ENCODE measurements at regions not wholly inside any gene's neighbourhood (a gene's known extent, or its start where the extent isn't known, plus 50 kb on each side); places are given as distances from the start of the nearest gene placed in this dataset.

DNA sequence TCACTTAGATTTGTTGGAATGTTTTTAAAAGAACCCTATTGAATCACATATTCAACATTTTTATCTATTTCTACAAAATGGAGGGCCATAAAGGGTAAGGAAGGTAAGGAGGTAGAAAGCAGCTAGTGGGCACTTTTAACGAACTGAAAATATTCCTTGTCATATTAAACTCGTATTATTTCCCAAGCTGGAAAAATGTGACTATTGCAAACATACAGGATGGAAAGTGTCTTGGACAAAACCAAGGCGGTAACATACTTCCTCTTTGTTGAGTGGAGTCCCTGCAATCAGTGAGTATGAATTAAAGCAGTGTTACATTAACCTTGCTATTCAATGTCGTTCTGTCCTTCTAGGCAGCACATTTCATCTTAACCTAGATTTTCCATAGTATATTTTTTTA, 165.6 kb downstream of the RCN1 start:
- no peaks in the 10 kb centered on the region for H3K36me3 ChIP-seq
- no peaks in the 10 kb centered on the region for H3K4me1 ChIP-seq
- H3K9me3 ChIP-seq: no peaks in the 10 kb centered on the region
- H3K4me3 ChIP-seq: no peak overlapping the region
- intact Hi-C loops (cut with DNase I): no loop called here
- no peak overlapping the region for H3K27ac ChIP-seq
- no peak for DNase-seq
- no peak for TF ChIP-seq POLR2A (IDR thresholded peaks at IDR 0.05)
- TF ChIP-seq, protein P1, sequence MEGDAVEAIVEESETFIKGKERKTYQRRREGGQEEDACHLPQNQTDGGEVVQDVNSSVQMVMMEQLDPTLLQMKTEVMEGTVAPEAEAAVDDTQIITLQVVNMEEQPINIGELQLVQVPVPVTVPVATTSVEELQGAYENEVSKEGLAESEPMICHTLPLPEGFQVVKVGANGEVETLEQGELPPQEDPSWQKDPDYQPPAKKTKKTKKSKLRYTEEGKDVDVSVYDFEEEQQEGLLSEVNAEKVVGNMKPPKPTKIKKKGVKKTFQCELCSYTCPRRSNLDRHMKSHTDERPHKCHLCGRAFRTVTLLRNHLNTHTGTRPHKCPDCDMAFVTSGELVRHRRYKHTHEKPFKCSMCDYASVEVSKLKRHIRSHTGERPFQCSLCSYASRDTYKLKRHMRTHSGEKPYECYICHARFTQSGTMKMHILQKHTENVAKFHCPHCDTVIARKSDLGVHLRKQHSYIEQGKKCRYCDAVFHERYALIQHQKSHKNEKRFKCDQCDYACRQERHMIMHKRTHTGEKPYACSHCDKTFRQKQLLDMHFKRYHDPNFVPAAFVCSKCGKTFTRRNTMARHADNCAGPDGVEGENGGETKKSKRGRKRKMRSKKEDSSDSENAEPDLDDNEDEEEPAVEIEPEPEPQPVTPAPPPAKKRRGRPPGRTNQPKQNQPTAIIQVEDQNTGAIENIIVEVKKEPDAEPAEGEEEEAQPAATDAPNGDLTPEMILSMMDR (IDR thresholded peaks at IDR 0.05): no peak
- WGBS, 2 donors: 56 to 73% methylated on average over 4 of the region's 4 CpGs
- no peaks in the 10 kb centered on the region for H3K27me3 ChIP-seq

DNA sequence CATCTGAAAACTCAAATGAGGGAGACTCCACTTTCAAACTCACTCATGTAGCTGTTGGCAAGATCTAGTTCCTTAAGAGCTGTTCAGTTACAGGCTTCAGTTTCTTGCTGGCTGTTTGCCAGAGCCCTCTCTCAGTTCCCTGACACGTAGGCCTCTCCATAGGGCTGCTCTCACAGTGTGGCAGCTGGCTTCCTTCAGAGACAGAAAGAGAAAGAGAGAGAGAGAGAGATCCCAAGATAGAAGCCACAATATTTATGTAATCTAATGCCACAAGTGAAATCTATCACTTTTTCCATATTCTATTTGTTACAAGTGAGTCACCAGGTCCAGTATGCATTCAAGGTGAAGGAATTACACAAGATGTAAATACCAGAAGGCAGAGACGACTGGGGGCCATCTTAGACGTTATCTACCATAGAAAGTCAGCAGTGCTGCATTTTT, 168.8 kb downstream of the RCN1 start:
- TF ChIP-seq, protein P1 (IDR thresholded peaks at IDR 0.05): no peak
- no peak for TF ChIP-seq POLR2A (IDR thresholded peaks at IDR 0.05)
- Histone ChIP-seq H3K27ac (no peak overlapping the region), H3K4me1 (no peaks in the 10 kb centered on the region), H3K36me3 (no peaks in the 10 kb centered on the region), H3K9me3 (no peaks in the 10 kb centered on the region), H3K27me3 (no peaks in the 10 kb centered on the region), H3K4me3 (no peak overlapping the region)
- 21 to 27% methylated on average over 3 of the region's 3 CpGs for WGBS, 2 donors
- intact Hi-C loops (cut with DNase I): no loop called here
- DNase-seq: no peak

DNA sequence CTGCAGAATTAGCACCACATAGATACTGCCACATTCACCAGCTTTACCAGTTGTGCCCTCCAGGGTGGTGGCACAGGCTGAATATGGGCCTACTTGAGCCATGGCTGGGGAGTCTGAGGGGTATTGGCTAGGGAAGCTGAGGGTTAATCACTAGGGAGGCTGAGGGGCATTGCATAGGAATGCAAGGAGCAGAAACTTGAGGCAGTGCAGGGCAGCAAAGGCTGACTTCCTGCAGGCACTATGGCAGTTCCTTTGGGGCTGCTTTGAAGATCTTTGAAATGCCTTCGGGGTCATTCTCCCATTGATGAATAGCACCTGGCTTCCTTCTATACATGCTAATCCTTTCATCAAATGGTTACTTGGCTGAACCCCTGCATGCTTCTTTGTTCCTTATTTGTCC, 171.5 kb downstream of the RCN1 start:
- Histone ChIP-seq H3K9me3 (no peaks in the 10 kb centered on the region), H3K27ac (no peak overlapping the region), H3K4me3 (no peak overlapping the region), H3K36me3 (no peaks in the 10 kb centered on the region), H3K4me1 (no peaks in the 10 kb centered on the region), H3K27me3 (no peaks in the 10 kb centered on the region)
- WGBS, 2 donors: 15 to 29% methylated on average over 1 of the region's 1 CpG
- TF ChIP-seq POLR2A (IDR thresholded peaks at IDR 0.05): no peak
- TF ChIP-seq, protein P1 (IDR thresholded peaks at IDR 0.05): no peak
- intact Hi-C loops (cut with DNase I): no loop called here
- no peak for DNase-seq

DNA sequence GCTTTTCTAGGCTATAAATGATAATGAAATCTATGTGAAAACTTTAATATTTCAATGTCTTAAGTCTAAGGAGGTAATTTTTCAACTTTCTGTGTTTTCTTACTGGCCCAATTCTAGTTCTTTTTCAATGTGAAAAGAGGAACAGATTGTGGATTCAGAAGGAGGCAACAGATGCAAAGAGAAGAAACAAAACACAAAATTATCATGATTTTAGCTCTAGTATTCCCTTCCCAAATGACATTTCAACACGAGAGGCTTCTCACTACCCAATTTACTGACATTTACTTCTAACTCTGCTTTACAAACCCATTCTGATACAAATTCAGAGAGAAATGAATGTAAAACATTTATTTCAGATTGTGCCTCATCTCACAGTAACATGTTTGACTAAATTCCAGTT, 169.4 kb downstream of the WT1 start:
- 30 to 45% methylated on average over 1 of the region's 1 CpG for WGBS, 2 donors
- TF ChIP-seq, protein P1 (IDR thresholded peaks at IDR 0.05): no peak
- TF ChIP-seq POLR2A (IDR thresholded peaks at IDR 0.05): no peak

DNA sequence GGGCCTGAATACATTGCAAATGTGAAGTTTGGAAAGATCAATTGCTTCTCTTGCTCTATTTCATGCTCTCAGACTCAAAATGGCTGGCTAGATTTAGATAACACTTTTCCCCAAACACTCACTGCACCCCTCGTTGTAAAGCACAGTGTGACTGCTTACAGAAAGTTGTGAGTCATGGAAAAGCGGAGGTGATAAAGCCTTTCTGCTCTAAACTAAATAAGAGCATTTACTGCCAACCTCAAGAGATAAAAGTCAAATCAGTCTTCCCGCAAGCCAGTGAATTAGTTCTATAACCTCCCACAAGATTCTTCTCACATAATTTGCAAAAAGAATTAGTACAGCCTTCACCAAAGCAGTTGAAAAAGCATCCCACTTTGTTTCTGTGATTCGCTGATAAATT, 168.7 kb downstream of the WT1 start:
- no peak for DNase-seq
- Histone ChIP-seq H3K9me3 (no peaks in the 10 kb centered on the region), H3K4me3 (no peak overlapping the region), H3K27ac (no peak overlapping the region), H3K36me3 (no peaks in the 10 kb centered on the region), H3K27me3 (no peaks in the 10 kb centered on the region), H3K4me1 (no peaks in the 10 kb centered on the region)
- WGBS, 2 donors: 50 to 63% methylated on average over 4 of the region's 4 CpGs
- intact Hi-C loops (cut with DNase I): no loop called here
- no peak for TF ChIP-seq POLR2A (IDR thresholded peaks at IDR 0.05)
- TF ChIP-seq, protein P1 (IDR thresholded peaks at IDR 0.05): no peak

More for the DNA sequence above, 169.4 kb downstream of the WT1 start:
- Histone ChIP-seq H3K4me1 (no peaks in the 10 kb centered on the region), H3K4me3 (no peak overlapping the region), H3K9me3 (no peaks in the 10 kb centered on the region), H3K27ac (no peak overlapping the region), H3K27me3 (no peaks in the 10 kb centered on the region), H3K36me3 (no peaks in the 10 kb centered on the region)
- no peak for DNase-seq
- intact Hi-C loops (cut with DNase I): no loop called here
